Activated CD4-positive, alpha-beta T cell treated with anti-CD3 and anti-CD28 coated beads, Interleukin-2, amount 50 U/mL, for 16 hours (primary cell): ENCODE measurements at regions not wholly inside any gene's neighbourhood (a gene's known extent, or its start where the extent isn't known, plus 50 kb on each side); places are given as distances from the start of the nearest gene placed in this dataset.
"Not testable (repeated sequence)": the region's sequence is repeated elsewhere in the genome, so short reads cannot be mapped to it uniquely, and the experiment has no call there.

Experiments
- DNase-seq: peaks from one replicate; pipeline ENCODE4 v3.0.0-alpha.2; 2020

DNA sequence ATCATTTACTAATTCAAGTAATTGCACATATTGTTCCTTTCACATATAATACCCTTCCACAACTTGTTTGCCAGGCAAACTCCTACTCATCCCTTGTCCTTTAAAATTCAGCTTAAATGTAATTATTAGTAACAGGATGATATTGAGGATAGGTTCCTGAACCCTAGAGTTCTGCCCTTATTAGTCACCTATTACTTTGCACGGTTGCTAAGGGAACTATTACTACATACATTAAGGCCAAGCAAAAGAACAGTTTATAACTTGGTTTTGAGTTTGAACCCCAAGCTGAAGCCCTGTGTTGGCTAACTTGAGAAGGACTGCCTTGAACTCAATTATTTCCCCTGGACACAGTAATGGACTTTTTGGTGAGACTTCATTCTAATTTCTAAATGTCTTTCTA lies 529.7 kb downstream of the IGSF11 start:
- DNase-seq, result no peak

DNA sequence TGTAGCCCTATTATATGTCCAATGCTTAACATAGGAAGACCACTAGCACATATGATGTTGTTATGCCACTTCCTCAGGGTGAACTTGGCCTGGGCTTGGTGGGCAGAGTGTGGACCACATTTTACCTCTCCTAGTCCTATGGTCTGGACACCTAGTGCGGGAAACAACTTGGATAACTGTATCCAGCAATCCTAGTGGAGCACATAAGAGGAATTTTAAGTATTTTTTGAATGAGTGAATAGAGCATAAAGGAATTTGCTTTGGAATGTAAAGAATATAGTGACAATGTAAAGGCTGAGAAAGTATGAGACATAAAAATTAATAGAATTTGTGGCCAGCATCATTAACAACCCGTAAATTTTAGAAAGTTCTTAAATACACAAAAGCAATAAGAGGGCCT lies 528.9 kb downstream of the IGSF11 start:
- no peak for DNase-seq

DNA sequence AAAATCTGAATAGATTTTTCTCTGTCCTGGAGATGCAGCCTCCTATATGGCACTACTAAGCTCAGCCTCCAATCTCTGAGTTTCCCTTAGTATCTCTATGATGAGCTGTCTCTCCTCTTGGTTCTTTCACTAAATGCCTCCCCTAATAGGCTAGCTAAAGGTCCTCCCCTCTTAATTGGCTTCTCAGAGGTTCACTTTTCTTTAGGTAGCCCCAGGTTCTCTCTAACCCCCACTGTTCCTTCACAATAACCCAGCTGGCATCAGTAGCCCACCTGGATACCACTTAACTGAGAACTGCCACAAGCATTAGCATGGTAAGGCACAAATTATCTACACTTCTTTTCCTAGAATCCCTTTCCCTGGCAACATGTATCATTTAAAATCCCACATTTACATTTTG lies 523.2 kb downstream of the IGSF11 start:
- no peak for DNase-seq

DNA sequence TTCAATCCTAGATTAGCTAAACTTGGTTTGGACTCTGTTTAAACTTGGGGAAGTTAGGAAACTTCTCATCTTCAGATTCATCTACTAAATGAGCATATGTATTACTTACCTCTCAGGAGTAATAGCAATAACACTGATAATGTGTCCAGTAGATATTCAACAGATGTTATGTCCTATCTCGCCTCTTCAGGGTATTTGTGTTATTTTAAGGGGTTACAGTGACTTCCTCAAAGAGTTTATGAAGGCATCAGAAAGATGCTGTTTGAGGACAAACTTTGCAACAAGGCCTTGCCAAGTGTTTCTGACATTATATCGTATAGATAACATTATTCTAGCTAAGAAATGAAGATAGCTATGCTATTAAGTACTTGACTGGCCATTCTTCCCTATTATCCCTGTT lies 522.3 kb downstream of the IGSF11 start:
- no peak for DNase-seq

DNA sequence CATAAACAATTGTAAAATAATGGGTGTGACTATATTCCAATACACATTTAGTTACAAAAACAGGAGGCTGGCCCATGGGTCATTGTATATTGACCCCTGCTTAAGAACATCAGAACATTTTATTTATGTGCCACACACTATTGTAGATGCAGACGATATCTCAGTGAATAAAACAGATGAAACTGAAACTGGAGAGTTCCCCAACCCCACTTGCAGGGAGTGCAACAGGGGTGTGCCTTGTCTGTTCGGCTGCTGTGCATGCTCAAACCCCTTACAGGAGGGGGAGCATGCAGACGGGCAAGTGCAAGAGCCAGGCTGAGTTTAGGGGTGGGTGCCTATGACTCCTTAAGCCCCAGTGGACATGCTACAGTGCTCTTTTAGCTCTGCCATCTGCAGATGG lies 509.6 kb downstream of the IGSF11 start:
- DNase-seq, result no peak

DNA sequence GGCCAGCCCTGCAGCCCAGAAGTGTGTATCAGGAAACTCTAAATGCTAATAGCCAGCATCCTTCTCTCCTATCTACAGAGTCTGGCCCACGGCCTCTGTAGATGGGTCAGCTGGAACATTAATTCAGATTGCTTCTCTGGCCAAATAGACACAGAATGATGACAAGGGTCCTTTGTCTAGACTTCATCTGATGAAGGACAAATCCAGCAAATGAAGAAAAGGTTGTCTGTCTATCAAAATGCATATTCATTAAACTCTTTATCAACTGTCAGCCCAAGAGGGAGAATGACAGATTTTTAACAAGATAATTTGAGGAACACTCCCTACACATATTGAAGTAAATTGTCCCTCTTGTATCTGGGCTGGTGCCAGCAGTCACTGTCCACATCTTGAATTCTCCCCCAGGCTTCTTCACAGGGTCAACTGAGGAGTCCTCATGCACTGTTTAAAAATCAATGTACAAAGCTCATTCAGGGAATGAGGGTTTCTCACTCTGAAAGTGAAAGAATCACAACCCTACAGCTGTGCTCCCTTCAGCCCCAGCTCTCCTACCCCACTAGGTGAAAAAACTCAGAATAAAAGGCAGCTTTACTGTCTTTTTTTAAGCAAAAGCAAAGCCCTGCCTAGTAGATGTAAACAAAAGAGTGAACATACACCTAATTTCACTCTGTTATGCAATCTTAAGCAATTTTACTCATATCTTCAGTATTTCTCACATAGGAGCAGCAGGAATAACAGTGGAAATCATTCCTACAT lies 507.7 kb downstream of the IGSF11 start:
- DNase-seq, result no peak

DNA sequence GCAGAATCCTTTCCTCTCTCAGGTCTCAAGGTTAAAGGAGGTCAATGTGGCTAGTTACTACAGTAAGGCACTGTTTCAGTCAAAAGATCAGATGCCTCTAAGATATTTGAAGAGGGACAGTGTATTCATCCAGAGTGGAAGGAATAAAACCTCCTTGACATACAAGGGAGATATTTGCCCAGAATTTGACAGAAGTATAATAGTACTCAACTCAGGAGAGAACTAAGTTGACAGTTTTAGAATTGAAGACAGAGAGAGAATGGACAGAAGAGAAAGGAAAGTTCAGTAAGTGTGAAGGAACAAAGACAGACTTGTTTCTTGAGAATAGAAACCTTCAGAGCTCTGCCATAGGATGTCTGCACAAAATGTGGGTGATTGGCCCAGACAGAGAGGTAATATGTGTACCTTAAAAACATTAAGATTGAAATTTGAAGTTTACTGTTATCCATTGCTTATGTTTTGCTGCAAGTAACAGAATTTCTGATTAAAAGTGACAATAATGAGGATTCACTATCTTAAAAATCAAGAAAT lies 507.1 kb downstream of the IGSF11 start:
- no peak for DNase-seq

DNA sequence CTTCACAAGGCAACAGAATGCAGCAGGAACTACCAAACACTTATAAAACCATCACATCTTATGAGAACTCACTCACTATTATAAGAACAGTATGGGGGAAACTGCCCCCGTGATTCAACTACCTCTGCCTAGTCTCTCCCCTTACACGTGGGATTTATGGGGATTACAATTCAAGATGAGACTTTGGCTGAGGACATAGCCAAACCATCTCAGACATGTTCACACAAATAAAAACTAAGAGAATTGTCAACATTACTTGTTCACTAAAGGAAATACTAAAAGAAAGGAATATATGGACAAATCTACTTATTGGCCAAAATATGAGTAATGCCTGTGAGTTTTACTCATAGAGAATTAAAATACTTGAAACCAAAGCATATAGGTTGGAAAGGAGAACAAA lies 505.1 kb downstream of the IGSF11 start:
- no peak for DNase-seq

DNA sequence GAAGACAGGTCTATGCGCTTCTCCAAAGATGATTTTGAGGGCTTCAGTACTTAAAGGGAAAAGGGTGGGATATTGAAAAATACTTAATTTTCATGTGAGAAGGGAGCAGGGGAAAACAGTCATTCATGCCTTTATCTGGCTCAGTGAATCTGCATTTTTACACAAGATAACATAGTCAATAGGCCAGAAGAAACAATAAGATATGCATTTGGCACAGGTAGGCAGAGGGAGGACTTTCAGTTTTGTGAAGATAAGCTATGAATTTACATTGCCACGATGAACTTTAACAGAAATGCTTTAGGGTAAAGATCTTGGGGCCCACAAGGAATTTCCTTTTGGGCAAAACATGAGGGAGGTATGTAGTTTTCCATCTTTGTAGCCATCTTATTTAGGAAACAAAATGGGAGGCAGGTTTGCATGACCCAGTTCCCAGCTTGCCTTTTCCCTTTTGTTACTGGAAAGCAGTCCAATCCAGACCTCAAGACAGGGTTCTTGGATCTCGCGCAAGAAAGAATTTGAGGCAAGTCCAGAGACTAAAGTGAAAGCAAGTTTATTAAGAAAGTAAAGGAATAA lies 504.2 kb downstream of the IGSF11 start:
- no peak for DNase-seq

DNA sequence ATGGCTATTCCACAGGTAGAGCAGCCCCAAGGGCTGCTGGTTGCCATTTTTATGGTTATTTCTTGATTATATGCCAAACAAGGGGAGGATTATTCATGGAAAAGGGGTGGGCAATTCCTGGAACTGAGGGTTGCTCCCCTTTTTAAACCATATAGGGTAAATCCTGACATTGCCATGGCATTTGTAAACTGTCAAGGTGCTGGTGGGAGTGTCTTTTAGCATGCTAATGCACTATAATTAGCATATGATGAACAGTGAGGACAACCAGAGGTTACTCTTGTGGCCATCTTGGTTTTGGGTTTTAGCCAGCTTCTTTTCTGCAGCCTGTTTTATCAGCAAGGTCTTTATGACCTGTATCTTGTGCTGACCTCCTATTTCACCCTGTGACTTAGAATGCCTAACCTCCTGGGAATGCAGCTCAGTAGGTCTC lies 503.7 kb downstream of the IGSF11 start:
- not testable (repeated sequence) for DNase-seq

DNA sequence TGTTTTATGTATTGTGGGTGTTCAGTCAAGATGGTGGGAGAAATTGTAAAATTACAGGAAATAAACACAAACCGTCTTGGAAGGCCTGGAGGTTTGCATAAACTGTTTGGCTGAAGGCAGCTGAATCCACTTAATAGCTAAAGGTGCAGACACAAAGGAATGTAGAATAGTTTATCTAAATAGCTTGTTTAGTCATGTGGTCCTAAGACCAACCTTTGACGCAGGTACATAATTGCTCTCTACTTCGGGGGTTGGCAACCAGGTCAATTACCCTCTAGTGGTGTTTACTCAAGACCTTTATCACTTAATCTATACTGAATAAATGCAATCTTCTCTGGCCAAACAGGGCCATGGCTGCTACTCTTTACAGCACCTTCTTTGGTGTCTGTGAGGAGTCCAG lies 502.8 kb downstream of the IGSF11 start:
- no peak for DNase-seq

DNA sequence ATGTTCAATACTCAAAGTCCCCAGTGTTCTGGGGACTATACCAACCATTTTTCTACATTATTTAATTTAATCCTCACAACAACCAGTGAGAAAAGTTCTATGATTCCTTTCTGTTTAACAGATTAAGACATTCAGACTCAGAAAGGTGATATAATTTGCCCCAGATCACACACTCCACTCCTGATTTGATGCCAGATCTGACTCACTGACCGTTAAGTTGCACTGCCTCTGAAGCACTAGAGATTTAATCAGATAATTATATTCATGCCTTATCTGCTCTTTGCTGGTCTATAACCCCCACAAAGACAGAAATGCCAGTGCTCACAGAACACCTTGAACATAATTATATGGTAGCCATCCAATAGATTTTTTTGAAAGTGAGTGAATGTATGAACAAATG lies 501.0 kb downstream of the IGSF11 start:
- no peak for DNase-seq

DNA sequence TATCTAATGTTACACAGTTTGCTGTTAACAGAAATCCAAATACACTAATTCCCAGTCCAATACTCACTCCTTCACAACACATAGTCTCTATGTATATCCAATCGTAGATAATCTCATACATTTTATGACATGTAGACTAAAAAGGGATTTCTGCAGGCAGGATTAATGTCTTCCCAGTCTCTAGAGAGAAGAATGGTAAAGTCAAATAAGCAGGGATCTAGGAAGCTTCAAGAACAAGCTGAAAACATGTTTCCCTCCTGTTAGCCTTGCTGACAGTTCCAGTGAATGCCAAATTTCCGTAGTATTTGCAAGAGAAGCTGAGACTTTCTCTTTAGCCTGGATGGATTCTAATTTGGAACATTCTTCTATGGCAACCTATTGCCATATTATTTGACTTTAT lies 500.1 kb downstream of the IGSF11 start:
- DNase-seq, result no peak

DNA sequence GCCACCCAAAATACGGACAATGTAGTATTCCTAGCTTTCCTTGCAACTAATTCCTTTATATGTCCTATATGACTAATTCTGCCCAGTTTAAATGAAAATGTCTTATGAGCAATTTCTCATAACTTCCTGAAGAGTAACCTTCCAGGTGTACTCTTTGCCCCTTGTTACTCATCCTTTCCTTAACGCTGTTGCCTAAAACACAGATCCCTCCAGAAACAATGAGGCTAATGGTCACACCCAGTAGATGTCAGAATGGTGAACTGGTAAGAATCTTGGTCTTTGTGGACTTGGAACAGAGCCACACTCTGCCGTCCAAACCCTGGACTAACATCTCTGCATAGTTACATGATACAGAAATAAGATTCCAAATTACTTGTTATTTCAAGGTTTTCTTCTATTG lies 497.9 kb downstream of the IGSF11 start:
- DNase-seq, result no peak

DNA sequence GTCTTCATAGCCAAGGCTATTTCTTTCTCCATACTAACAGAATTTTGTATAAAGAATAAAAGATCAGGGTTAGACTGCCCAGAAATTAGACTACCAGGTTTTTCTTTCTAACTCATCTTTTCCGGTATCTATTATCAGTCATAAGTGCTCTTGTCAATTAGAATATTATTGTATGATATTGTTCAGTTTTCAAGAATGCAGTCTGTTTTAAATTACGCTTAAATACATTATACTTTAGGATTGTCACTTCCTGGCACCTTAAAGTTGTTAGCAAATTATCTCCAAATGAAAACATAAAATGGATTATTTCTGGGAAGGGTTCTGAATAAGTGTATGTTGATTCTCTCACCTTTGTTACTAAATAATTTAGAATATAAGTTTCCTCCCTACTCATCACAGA lies 497.2 kb downstream of the IGSF11 start:
- DNase-seq, result no peak

DNA sequence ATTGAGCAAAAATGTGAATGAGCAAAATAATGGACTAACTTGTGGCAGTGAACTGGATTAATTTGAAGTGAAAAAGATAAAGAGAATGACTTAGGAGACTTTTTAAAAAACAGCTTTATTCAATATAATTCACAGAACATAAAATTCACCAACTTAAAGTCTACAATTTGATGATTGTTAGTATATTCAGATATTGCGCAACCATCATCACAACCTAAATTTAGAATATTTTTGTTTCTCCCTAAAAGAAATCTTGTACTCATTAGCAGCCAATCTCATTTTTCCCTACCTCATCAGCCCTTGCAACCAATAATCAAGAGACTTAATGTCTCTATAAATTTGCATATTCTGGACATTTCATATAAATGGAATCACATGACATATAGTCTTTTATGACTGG lies 496.5 kb downstream of the IGSF11 start:
- DNase-seq, result no peak

DNA sequence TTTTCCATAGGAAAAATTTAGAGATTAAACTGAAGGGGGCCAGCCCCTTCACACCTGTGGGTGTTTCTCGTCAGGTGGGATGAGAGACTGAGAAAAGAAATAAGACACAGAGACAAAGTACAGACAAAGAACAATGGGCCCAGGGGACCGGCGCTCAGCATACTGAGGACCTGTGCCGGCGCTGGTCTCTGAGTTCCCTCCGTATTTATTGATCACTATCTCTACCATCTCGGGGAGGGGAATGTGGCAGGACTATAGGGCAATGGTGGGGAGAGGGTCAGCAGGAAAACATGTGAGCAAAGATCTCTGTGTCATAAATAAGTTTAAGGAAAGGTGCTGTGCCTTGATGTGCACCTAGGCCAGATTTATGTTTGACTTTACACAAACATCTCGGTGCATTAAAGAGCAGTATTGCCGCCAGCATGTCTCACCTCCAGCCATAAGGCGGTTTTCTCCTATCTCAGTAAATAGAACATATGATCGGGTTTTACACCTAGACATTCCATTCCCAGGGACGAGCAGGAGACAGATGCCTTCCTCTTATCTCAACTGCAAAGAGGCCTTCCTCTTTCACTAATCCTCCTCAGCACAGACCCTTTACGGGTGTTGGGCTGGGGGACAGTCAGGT lies 494.7 kb downstream of the IGSF11 start:
- not testable (repeated sequence) for DNase-seq

DNA sequence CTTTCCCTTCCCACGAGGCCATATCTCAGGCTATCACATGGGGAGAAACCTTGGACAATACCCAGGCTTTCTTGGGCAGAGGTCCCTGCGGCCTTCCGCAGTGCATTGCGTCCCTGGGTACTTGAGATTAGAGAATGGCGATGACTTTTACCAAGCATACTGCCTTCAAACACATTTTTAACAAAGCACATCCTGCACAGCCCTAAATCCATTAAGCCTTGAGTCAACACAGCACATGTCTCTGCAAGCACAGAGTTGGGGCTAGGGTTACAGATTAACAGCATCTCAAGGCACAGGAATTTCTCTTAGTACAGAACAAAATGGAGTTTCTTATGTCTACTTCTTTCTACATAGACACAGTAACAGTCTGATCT lies 494.2 kb downstream of the IGSF11 start:
- DNase-seq, result not testable (repeated sequence)

DNA sequence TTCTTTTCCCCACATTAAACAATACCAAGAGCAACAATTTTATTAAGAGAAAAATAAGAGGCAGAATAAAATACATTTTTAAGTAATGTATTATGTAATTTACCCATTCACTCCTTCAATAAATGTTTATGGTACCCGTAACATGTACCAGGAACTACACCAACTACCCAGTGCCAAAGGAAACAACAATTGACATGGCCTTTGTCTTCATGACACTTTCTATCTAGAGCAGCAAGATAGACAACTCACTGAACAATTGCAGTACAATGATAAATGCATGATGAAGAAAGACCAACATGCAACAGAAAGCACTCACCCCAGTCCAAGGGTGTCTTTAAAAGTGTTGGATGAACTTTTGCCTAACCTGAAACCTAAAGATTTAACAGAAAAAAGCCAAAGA lies 493.8 kb downstream of the IGSF11 start:
- DNase-seq, result no peak

DNA sequence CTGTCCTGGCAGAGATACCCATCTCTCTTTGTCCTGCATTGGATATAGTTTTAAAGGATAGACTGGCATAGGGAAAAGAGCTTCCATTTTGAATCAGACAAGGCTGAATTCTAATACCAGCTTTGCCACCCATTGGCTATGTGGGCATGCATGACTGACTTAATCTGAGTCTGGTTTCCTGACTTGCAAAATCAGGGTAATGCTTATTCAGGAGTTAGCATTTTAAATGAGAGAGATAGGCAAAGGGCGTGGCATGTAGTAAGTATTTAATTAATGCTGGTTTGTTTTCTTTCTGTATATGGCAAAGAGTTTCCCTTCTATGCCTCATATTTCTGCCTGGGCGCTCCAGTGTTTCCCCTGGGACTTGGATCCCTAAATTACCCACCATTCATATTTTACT lies 492.9 kb downstream of the IGSF11 start:
- no peak for DNase-seq

DNA sequence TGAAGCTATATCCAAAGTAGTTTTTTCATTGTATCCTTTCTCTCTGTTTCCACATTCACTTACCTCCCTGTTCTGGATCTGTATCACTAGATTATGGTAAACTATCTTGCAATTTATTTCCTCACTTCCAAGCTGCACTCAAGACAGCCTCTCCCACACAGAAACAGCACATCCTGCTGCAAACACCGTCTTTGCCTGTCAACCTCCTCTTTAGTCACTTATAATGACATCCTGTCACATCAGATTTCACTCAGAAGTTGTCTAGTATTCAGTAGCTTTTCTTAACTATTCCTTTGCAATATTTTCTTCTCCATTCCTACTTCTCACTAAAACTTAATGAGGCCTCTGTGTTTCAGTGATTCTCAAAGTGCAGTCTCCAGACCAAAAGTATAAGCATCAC lies 490.8 kb downstream of the IGSF11 start:
- DNase-seq, result no peak

DNA sequence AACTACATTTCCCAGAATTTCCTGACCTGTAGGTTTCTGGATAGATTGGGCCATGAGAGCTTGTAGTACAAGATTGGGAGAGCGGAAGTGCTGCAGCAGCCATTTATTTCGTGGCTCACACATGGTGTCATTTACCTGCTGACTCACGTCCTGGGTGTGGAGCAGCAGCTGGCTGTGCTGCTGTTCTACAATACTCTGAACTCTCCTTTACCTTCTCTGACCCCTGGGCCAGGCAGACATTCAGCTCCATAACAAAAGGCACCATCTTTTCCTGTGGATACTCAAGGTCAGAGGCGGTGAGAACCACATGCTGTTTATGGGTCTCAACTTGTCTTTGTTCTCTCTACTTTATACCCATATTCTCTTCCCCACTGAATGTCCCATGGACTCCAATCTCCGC lies 490.2 kb downstream of the IGSF11 start:
- no peak for DNase-seq

DNA sequence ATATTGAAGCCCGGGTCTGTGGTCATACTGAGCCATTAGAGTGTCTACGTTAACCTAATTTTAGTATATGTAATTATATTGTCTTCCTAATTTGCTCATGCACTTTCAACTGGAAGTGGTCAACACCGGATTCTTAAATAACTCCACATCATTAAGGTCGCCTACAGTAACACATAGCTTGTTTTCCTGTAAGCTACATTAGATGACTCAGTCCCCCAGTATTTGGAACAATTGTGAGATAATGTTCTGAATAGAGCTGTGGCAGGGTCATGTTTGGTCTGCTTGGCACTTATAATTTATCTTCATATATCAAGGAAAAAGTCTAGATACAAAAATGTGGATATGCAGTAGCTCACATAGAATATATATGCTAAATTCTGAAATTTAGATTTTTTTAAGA lies 486.2 kb downstream of the IGSF11 start:
- DNase-seq, result no peak

DNA sequence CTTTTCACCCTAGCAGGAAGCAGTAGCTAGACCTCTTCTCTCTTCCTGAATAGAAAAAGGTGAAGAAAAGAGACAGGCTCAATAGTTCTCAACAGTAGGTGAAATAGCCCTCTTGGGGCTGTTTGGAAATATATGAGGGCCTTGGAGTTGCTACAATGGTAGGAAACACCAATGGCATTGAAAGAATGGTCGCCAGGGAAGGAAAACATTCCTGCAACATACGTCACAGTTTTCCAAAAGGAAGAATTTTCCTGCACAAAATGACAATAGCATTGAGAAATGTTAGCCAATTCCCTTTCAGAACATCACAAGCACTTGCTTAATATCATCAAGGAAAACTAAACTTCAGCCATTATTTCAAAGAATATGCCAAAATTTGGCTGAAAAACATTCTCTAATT lies 484.5 kb downstream of the IGSF11 start:
- DNase-seq, result no peak
